Stomach (tissue), 4 donors: ENCODE measurements at regions not wholly inside any gene's neighbourhood (a gene's known extent, or its start where the extent isn't known, plus 50 kb on each side); places are given as distances from the start of the nearest gene placed in this dataset.

ENCODE experiments used
- CTCF ChIP-seq, 7 experiments: fragments of 450-650 bp in 4 of 7; fragments of 200-600 bp in 3 of 7; sonication (generic) in 3 of 7; IDR thresholded peaks; one replicate each; pipeline ENCODE4 v1.5.1; 2016 to 2019; ENCODE audit warnings: antibody characterized with exemption in 7 of 7, control low read depth in 2 of 7, mild to moderate bottlenecking in 1 of 7
- EP300 ChIP-seq: sonication (generic); formaldehyde crosslinking; IDR thresholded peaks from one replicate; pipeline ENCODE4 v1.6.1; 2017; ENCODE audit warnings: antibody characterized with exemption
- POLR2A ChIP-seq, 4 donors: fragments of 450-650 bp; IDR thresholded peaks; one replicate each; pipeline ENCODE4 v1.6.1; 2016; ENCODE audit warnings: antibody characterized with exemption in 4 of 4, control low read depth in 2 of 4, mild to moderate bottlenecking in 1 of 4, moderate library complexity in 1 of 4
- POLR2AphosphoS5 ChIP-seq, 3 donors: sonication (generic); formaldehyde crosslinking; IDR thresholded peaks; one replicate each; pipeline ENCODE4 v1.6.1; 2016; ENCODE audit warnings: antibody characterized with exemption in 3 of 3

- TF ChIP-seq CTCF (IDR thresholded peaks at IDR 0.05) = no peak
- no peak for TF ChIP-seq POLR2AphosphoS5 (IDR thresholded peaks at IDR 0.05)
- TF ChIP-seq EP300 = no peak
- no peak for TF ChIP-seq POLR2A (IDR thresholded peaks at IDR 0.05)
Measured at GRCh38 chr5:62100201-62100600, 205.8 kb upstream of the KIF2A start.
